ENCODE measurements at regions not wholly inside any gene's neighbourhood (a gene's known extent, or its start where the extent isn't known, plus 50 kb on each side); places are given as distances from the start of the nearest gene placed in this dataset.
A peak's percentile ranks its signal among the peaks of the same experiment; 100 is the strongest.
"Not testable (repeated sequence)": the region's sequence is repeated elsewhere in the genome, so short reads cannot be mapped to it uniquely, and the experiment has no call there.

GRCh38 chr5:171543148-171543815, 123.8 kb downstream of the FGF18 start:
- DNase-seq, result no peak

GRCh38 chr5:171544913-171545765, 125.7 kb downstream of the FGF18 start:
- no peak for DNase-seq

GRCh38 chr5:171549274-171549673, 129.8 kb downstream of the FGF18 start:
- DNase-seq, result no peak

- not testable (repeated sequence) for DNase-seq
Observed at GRCh38 chr5:171553817-171554216, 134.4 kb downstream of the FGF18 start.

- no peak for DNase-seq
Observed at GRCh38 chr5:171555160-171555559, 135.7 kb downstream of the FGF18 start.

- DNase-seq, result no peak
Observed at GRCh38 chr5:171562822-171563221, 143.4 kb downstream of the FGF18 start.

GRCh38 chr5:171568389-171568788, 148.9 kb downstream of the FGF18 start:
- no peak for DNase-seq

- no peak for DNase-seq
Observed at GRCh38 chr5:171569065-171569712, 149.7 kb downstream of the FGF18 start.

- no peak for DNase-seq
Observed at GRCh38 chr5:171570244-171570825, 150.9 kb downstream of the FGF18 start.

- peak; percentile 60 for DNase-seq
Observed at GRCh38 chr5:171571663-171572062, 152.2 kb downstream of the FGF18 start.

GRCh38 chr5:171573021-171573420, 153.6 kb downstream of the FGF18 start:
- no peak for DNase-seq

GRCh38 chr5:171573451-171574225, 154.2 kb downstream of the FGF18 start:
- no peak for DNase-seq

GRCh38 chr5:171574376-171574775, 154.9 kb downstream of the FGF18 start:
- no peak for DNase-seq

- no peak for DNase-seq
Observed at GRCh38 chr5:171575386-171575785, 155.9 kb downstream of the FGF18 start.

GRCh38 chr5:171575808-171576207, 156.4 kb downstream of the FGF18 start:
- no peak for DNase-seq

- DNase-seq, result no peak
Observed at GRCh38 chr5:171577042-171577758, 157.8 kb downstream of the FGF18 start.

GRCh38 chr5:171578049-171578828, 158.8 kb downstream of the FGF18 start:
- DNase-seq, result no peak

- DNase-seq, result no peak
Observed at GRCh38 chr5:171578829-171579491, 159.5 kb downstream of the FGF18 start.

- DNase-seq, result no peak
Observed at GRCh38 chr5:171579976-171580411, 160.5 kb downstream of the FGF18 start.

- no peak for DNase-seq
Observed at GRCh38 chr5:171580502-171581265, 161.2 kb downstream of the FGF18 start.

Data from 8988T (cell line).